ENCODE measurements at regions not wholly inside any gene's neighbourhood (a gene's known extent, or its start where the extent isn't known, plus 50 kb on each side); places are given as distances from the start of the nearest gene placed in this dataset.

DNA sequence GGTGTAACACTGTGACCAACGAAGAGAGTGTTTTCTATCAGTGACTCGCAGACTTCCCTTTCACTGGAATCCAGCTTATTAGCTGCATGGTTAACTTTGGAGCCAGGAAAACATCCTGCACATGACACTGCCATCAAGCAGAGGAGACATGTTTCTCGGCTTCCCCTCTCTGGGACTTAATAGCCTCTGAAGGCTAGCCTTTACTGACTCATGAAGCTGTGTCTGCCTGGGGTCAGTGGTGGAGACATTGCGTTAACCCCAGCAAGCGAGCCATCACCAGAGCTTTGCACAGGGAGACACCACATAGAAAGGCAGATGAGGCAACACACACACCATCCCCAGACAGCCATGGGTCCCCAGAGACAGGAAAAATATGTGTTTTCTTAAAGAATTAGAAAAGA, 126.9 kb upstream of the PRICKLE1 start:
- TF ChIP-seq, protein P1, sequence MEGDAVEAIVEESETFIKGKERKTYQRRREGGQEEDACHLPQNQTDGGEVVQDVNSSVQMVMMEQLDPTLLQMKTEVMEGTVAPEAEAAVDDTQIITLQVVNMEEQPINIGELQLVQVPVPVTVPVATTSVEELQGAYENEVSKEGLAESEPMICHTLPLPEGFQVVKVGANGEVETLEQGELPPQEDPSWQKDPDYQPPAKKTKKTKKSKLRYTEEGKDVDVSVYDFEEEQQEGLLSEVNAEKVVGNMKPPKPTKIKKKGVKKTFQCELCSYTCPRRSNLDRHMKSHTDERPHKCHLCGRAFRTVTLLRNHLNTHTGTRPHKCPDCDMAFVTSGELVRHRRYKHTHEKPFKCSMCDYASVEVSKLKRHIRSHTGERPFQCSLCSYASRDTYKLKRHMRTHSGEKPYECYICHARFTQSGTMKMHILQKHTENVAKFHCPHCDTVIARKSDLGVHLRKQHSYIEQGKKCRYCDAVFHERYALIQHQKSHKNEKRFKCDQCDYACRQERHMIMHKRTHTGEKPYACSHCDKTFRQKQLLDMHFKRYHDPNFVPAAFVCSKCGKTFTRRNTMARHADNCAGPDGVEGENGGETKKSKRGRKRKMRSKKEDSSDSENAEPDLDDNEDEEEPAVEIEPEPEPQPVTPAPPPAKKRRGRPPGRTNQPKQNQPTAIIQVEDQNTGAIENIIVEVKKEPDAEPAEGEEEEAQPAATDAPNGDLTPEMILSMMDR (conservative IDR thresholded peaks at IDR 0.05 in 1 of 2, IDR thresholded peaks at IDR 0.05 in 1 of 2; ENCODE audit: low read depth in 1 of 2, low read length in 2 of 2) = no peak
- TF ChIP-seq EZH2 (IDR thresholded peaks at IDR 0.05; ENCODE audit: low read length, missing control alignments) = no peak

All from fibroblast of lung (primary cell).